Right lobe of liver (tissue), 6 donors: ENCODE measurements at regions not wholly inside any gene's neighbourhood (a gene's known extent, or its start where the extent isn't known, plus 50 kb on each side); places are given as distances from the start of the nearest gene placed in this dataset.
A peak's percentile ranks its signal among the peaks of the same experiment; 100 is the strongest.
"Not testable (repeated sequence)": the region's sequence is repeated elsewhere in the genome, so short reads cannot be mapped to it uniquely, and the experiment has no call there.

Source experiments
- ATAC-seq, 4 donors: fragments of 200-7000 bp; cut with Tn5 transposase; one replicate each; pipeline ENCODE4 v1.9.1; 2020; ENCODE audit warnings: mild to moderate bottlenecking in 4 of 4, moderate library complexity in 4 of 4
- DNase-seq, 3 donors: peaks; one replicate each; pipeline ENCODE4 v3.0.0-alpha.2; 2020
- H3K27ac ChIP-seq, 3 donors: fragments of 200-600 bp; one replicate each; pipeline ENCODE4 v1.8.0; 2022
- H3K27me3 ChIP-seq, 2 donors: fragments of 200-600 bp; one replicate each; pipeline ENCODE4 v1.8.0; 2022
- H3K36me3 ChIP-seq, 4 donors: fragments of 200-600 bp; sonication (generic) in 1 of 4; one replicate each; pipeline versions ENCODE4 v1.5.1 to v1.8.0; 2017 to 2022; ENCODE audit warnings: control low read depth in 1 of 4
- H3K4me1 ChIP-seq, 4 donors: fragments of 200-600 bp; sonication (generic) in 1 of 4; one replicate each; pipeline versions ENCODE4 v1.5.1 to v1.8.0; 2017 to 2022; ENCODE audit warnings: control low read depth in 1 of 4
- H3K4me3 ChIP-seq, 3 donors: fragments of 200-600 bp; one replicate each; pipeline ENCODE4 v1.8.0; 2022
- H3K9me3 ChIP-seq, 4 donors: fragments of 200-600 bp; sonication (generic) in 1 of 4; one replicate each; pipeline versions ENCODE4 v1.5.1 to v1.8.0; 2017 to 2022; ENCODE audit warnings: control low read depth in 1 of 4
- POLR2A ChIP-seq: fragments of 450-650 bp; IDR thresholded peaks from one replicate; pipeline ENCODE4 v1.6.1; 2017; ENCODE audit warnings: antibody characterized with exemption, mild to moderate bottlenecking
- WGBS: methylation state at CpG from one replicate; pipeline ENCODE4 v1.1.6; 2018; ENCODE audit warnings: low coverage, low lambda C conversion rate; ENCODE audit not compliant: insufficient coverage; ENCODE audit errors: missing lambda C conversion rate; 5-methylcytosine and 5-hydroxymethylcytosine counted together
- intact Hi-C, 2 donors: fragments of 100-400 bp; cut with DNase I; formaldehyde crosslinking; loops; one replicate each; pipeline versions ENCODE4 v1.11.2 to v1.14.1; 2022
- TF ChIP-seq, protein P1 (sequence below), 4 donors: fragments of 200-600 bp in 3 of 4; fragments of 450-650 bp in 1 of 4; IDR thresholded peaks; one replicate each; pipeline versions ENCODE4 v1.5.1 to v1.8.0; 2016 to 2022; ENCODE audit warnings: antibody characterized with exemption in 4 of 4, mild to moderate bottlenecking in 2 of 4
- donor health status: DM: no; HTN: yes; CAD: no.
- donor health status: DM: no; HTN: no; CAD: no.
- donor health status: DM: no; HTN: no; CAD: no.
- donor health status: DM: no; HTN: yes; CAD: no.
- donor health status: DM: no; HTN: yes; CAD: no.

DNA sequence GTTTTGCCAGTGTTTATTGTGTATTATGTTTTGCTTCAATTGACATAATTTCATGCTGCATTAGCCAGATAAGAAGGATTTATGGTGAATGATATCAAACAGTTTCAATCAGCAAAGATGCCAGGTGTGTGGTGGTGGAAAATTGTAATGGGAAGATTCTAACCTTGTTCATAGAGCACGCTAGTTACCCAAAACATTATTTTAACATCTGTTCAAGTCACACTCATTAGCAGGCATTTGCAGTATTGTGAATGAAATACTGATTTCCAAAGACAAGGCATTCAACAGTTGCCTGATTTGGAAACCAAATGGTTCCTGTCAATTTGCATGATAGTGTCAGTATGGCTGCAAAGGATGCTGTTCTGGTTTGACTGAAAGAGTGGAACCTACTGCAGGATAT is 129.7 kb downstream of the EPC1 start:
- no peak for ATAC-seq
- H3K27me3 ChIP-seq: no peaks in the 10 kb centered on the region
- H3K9me3 ChIP-seq: no peaks in the 10 kb centered on the region
- intact Hi-C loops: no loop called here
- no peak for TF ChIP-seq POLR2A
- TF ChIP-seq, protein P1, sequence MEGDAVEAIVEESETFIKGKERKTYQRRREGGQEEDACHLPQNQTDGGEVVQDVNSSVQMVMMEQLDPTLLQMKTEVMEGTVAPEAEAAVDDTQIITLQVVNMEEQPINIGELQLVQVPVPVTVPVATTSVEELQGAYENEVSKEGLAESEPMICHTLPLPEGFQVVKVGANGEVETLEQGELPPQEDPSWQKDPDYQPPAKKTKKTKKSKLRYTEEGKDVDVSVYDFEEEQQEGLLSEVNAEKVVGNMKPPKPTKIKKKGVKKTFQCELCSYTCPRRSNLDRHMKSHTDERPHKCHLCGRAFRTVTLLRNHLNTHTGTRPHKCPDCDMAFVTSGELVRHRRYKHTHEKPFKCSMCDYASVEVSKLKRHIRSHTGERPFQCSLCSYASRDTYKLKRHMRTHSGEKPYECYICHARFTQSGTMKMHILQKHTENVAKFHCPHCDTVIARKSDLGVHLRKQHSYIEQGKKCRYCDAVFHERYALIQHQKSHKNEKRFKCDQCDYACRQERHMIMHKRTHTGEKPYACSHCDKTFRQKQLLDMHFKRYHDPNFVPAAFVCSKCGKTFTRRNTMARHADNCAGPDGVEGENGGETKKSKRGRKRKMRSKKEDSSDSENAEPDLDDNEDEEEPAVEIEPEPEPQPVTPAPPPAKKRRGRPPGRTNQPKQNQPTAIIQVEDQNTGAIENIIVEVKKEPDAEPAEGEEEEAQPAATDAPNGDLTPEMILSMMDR (IDR thresholded peaks at IDR 0.05): no peak
- WGBS: 83% methylated on average over 1 of the region's 1 CpG
- H3K4me3 ChIP-seq: no peak overlapping the region
- no peaks in the 10 kb centered on the region for H3K36me3 ChIP-seq
- H3K27ac ChIP-seq: no peak overlapping the region
- no peaks in the 10 kb centered on the region for H3K4me1 ChIP-seq
- DNase-seq: no peak

DNA sequence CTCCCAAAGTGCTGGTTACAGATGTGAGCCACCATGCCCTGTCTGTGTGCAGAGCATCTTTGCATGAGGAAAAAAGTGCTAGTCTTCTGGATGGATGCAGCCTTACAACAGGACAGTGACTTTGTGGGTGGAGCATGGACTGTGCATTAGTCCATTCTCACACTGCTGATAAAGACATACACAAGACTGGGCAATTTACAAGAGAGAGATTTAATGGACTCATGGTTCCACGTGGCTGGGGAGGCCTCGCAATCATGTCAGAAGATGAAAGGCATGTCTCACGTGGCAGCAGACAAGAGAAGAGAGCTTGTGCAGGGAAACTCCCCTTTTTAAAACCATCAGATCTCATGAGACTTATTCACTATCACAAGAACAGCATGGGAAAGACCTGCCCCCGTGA is 133.1 kb downstream of the EPC1 start:
- H3K4me3 ChIP-seq, H3K9me3 ChIP-seq, H3K4me1 ChIP-seq, H3K36me3 ChIP-seq, H3K27ac ChIP-seq, intact Hi-C loops, H3K27me3 ChIP-seq, DNase-seq, ATAC-seq: not testable (repeated sequence)
- 40% methylated on average over 3 of the region's 4 CpGs for WGBS

DNA sequence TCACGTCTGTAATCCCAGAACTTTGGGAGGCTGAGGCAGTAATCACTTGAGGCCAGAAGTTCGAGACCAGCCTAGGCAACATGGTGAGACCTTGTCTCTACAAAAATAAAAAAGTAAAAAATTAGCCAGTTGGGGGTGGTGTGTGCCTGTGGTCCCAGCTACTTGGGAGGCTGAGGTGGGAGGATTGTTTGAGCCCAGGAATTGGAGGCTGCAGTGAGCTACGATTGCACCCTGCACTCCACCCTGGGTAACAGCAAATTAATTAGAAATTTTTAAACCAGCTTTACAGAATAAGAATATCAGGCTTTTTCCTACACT is 136.0 kb downstream of the EPC1 start:
- intact Hi-C loops: no loop called here
- DNase-seq (no peak), ATAC-seq (no peak)
- TF ChIP-seq POLR2A: no peak
- TF ChIP-seq, protein P1 (IDR thresholded peaks at IDR 0.05): no peak
- Histone ChIP-seq H3K27me3 (no peaks in the 10 kb centered on the region), H3K27ac (no peak overlapping the region), H3K9me3 (no peaks in the 10 kb centered on the region), H3K4me3 (no peak overlapping the region), H3K4me1 (no peaks in the 10 kb centered on the region), H3K36me3 (no peaks in the 10 kb centered on the region)
- 51% methylated on average over 3 of the region's 3 CpGs for WGBS

DNA sequence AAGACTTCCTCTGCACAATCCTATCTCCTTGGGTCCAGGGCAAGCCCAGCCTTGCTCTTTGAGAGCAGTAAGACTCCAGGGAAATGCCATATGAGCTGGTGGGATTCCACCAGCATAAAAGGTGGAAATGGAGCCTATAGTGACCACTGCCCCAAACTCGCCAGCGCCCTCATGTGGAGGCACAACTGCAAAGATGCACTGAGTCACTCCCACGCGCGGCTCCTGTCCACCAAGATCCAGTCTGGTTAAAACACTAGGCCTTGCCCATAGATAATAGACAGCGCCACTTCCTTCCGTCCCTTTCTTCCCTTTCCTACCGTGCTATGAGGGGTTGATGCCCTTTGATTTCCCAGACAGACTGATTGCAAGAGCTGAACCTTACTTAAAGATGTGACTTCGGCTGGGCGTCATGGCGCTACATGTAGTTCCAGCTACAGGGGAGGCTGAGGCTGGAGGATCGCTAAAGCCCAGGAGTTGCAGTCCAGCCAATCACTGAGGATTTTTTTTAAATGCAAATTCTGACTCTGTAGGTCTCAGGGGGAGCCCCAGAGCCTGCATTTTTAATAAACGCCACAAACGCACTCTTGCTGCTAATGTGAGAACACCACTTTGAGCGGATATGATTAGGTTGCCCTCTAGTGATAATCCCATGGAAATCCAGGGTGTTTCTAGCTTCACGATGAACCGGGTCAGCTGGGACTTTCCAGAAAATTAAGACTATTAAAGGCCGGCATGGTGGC is 136.5 kb downstream of the EPC1 start:
- Histone ChIP-seq H3K27me3 (no peaks in the 10 kb centered on the region), H3K4me3 (no peak overlapping the region), H3K27ac (no peak overlapping the region), H3K4me1 (no peaks in the 10 kb centered on the region), H3K9me3 (no peaks in the 10 kb centered on the region), H3K36me3 (no peaks in the 10 kb centered on the region)
- DNase-seq (no peak), ATAC-seq (peak; percentile 57 to 77 (median 68))
- intact Hi-C loops: no loop called here
- WGBS: 31% methylated on average over 8 of the region's 18 CpGs
- TF ChIP-seq, protein P1 (IDR thresholded peaks at IDR 0.05): peak; percentile 32 to 43 (median 40)
- TF ChIP-seq POLR2A: no peak

DNA sequence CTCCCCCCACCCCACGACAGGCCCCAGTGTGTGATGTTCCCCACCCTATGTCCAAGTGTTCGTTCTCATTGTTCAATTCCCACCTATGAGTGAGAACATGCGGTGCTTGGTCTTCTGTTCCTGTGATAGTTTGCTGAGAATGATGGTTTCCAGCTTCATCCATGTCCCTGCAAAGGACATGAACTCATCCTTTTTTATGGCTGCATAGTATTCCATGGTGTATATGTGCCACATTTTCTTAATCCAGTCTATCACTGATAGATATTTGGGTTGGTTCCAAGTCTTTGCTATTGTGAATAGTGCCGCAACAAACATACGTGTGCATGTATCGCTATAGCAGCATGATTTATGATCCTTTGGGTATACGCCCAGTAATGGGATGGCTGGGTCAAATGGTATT is 139.0 kb downstream of the EPC1 start:
- H3K4me1 ChIP-seq, H3K27me3 ChIP-seq, ATAC-seq, H3K36me3 ChIP-seq, H3K4me3 ChIP-seq, intact Hi-C loops, H3K27ac ChIP-seq, H3K9me3 ChIP-seq, DNase-seq: not testable (repeated sequence)
- 100% methylated on average over 3 of the region's 7 CpGs for WGBS
